GM21717 (cell line): ENCODE measurements at regions not wholly inside any gene's neighbourhood (a gene's known extent, or its start where the extent isn't known, plus 50 kb on each side); places are given as distances from the start of the nearest gene placed in this dataset.

Source experiments
- ATAC-seq: cut with Tn5 transposase; IDR thresholded peaks from one replicate; pipeline ENCODE4 v1.9.1; 2021; ENCODE audit warnings: mild to moderate bottlenecking, moderate library complexity; ENCODE audit not compliant: unreplicated experiment

DNA sequence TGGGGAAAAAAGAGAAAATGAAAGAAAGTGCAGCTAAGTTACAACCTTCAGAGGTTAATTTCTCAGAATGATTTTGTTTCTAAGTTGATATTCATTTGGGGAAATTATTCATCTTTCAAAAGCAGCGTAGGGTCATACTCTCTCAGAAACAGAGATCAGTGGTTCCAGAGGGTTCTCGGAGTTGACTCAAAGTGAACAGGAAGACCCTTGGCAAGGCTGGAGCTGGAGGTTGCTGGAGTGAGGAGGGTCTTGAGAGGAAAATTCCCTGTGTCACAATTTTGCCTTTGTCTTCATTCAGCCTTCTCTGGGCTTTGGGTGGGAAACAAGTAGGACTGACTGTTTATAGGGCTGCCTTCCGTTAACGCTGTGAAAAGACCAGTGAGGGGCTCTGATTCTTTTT is 168.2 kb downstream of the ICOS start:
- no peak for ATAC-seq

DNA sequence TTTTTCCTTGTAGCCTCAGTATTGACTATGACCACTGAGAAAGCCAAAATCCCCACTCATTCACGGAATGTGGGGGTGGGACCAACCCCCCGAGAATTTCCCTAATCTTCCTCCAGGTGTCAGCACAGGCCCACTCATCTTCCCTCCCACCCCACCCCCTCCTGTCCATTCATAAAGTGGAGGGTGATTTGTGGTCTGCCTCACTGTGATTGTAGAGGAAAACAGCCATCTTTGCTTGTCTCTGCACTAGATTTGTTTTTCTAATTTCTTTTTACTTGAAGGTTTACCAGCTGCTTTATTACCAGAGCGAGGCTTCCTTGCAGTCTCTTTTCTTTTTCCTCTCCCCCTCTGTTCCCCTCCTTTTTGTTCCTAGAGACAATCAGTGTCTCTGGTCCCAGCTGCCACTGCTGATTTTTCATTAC is 171.8 kb downstream of the ICOS start:
- peak; percentile 48 for ATAC-seq

DNA sequence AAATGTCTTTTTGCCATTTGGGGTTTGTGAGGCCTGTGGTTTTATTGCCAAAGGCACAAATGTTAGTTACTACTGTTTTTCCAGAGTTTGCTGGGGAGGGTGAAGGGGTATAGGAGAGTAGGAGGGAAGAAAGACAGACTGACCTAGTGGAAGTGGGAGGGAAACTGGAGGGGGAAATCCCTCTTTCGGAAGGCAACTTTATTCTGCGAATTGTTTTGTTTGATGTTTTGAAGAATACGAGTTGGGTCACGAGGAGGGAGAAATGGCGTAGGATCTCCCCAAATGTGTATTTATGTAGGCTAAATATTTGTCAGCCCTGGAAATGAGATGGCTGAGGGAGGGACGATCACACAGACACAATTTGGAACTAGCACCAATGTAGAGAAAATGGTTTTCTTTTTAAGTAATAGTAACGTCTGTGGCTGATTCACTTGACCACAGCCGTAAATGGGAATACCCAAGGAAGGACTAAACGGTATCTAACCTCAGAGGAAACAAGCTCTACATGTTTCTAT is 172.3 kb downstream of the ICOS start:
- no peak for ATAC-seq

DNA sequence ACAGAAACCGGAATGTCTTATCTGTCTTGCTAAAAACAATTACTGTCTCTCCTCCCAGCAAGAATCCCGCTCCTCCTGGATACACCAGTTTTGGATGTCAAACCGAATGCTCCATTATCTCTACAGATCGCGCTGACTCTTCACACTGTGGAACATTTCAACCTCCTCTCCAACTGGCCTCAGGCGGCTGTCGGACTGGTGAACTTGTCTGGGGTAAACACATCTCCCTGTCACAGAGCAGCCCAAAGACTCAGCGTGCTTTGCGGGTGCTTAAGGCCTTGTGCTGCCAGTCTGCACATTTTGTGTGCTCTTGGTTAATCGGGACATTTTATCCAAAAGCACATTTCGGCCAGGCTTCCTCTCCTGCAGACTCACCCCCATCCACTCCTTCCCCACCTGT is 173.1 kb downstream of the ICOS start:
- no peak for ATAC-seq

DNA sequence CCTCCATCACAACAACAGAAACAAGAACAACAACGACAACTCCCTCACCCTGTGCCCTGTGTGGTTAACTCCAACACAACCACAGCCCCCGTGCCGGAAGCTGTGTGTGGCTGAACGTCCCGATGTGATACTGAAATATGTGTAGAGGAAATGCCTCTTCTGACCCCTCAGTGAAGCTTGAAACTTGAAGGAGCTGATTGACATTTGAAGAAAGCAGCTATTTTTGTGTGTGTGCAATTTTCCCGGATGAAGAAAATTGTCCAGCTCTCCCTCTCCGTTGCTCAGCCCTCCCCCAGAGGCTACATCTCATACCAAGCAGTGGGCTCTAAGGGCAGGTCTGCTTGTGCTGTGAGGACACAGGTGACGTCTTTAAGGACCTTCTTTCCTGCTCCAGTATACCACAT is 173.8 kb downstream of the ICOS start:
- ATAC-seq = peak; percentile 89

DNA sequence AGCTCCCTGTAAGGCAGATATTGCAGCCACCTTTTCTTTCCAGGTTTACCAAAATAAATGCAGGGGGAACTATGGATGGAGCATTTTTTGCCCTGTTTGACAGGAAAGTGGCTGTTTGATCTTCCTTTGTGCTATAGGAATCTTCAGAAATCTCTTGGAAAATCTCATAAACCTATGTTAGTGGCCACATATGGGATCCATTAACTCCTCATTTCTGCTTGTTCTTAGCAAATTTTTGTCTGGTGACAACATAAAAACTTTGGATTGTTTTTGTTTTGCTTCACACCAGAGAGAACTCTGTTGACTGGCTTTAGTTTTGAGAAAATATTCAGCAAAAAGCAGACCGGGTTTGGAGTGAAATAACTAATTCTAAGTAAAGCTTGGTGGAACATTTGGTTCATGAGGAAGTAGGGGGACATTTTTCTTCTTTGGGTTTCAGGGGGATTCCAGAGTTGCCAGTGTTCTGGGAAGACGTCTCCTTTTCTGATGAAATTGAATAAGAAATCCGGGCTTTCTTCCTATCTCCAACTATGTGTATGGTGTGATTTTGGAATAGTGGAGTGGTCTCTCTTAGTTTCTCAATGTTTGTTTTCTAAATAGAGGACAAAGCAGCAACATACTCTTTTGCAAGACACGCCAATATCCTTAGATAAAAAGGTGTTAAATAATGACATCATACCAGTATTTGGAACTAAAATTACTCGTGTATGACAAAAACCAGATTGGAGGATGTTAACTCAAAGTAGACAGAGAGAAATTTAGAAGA is 174.4 kb downstream of the ICOS start:
- ATAC-seq = no peak

DNA sequence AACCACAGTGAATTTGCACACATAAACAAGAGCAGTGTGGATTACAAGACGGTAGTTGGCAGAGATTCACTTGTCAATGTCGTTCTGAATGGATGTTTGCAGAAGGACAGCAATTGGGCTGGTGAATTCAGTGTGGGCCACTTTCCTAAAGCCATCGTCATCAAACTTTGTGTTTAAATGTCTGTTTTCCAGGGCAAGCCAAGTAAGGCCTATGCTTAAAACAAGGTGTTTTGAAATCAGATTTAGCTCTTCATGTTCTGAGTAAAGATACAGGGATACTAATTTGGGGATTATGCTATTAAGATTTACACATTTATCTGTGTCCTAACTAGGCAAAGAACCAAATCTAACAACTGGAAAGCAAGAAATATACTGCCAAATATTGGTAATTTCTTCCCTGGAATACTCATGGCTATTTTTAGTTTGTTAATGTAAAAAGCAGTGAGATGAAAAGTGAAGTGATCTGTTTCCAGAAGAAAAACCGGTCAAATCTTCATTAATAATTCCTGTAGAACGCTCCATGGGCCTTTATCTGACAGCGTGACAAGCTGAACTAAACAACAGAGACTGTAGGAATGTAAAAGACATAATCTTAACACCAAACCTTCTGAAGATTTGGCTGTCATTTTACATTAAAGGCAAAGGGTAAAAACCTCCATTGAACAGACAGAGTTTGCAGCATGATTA is 175.7 kb downstream of the ICOS start:
- no peak for ATAC-seq

DNA sequence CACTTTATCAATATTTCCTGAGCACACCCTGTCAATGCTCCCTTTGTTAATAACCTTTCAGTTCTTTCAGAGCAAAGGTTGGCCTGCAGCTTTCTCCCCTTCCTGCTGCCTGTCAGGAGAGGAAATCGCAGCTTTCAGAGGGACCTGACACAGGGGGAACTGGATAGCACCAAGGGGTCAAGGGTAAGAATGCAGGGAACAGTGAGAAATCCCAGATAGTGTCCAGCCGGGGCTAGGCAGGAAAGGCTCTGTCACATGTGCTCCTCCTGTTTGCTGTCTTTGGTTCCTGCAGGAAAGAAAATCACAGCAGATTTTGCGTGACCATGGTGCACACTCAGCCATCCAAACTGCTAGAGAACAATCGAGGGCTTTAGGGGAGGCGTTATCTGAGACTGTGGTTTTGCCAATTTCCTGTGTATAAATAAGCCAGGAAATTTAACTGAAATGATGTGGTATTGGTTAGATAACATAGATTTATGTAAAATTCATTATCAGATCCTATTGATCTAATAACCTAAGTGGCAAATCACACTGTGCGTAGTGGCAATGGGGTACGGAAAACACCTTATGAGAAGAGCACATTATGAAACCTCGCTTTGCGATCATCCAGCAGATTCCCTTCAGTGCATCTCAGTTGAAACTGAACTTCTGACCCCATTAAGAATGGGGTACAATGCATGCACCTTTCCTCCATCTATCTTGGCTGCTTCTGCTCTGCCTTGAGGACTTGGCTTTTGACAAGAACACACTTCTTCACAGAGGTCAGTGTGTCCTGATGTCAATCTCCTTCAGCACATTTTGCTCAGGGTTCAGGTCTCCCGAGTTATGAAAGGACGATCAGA is 178.0 kb downstream of the ICOS start:
- no peak for ATAC-seq

DNA sequence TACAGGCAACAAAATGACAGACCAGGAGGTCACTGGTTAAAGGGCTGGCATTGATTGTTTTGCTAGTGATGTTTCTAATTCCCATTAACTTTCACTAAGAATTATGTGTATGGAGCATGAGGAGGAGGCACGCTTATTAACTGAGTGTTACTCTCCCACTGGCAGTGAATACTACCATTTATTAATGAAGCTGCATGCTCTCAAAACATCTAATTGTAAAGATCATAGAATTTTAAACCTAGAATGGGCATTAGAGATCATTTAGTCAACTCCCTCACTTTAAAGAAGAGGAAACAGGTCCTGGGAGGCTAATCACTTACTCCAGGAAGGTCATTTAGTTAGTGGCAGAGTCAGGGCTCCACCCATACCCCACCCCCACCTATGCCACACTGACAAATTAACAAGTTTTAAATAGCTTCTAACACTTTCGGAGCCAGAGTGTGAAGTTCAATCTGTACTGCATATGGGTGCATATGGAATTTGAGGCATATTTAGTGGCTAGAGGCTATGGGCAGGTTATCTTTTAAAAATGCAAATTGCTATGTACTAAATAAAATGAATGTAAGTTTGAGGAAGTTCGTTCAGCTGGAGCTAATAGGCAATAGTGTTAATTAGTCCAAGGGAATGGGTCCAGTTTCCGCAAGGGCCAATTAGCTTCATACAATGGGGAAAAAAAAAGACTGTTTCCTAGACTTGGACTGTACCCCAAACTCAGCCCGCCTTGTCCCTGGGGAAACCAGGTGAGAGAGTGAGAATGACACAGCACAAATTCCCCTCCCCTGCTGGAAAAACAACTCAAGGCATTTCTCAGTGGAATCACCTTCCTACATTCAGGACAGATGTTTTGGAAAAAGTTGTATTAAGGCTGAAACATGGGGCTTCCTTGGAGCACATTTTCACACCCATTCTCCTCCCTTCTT is 178.8 kb downstream of the ICOS start:
- ATAC-seq = no peak

DNA sequence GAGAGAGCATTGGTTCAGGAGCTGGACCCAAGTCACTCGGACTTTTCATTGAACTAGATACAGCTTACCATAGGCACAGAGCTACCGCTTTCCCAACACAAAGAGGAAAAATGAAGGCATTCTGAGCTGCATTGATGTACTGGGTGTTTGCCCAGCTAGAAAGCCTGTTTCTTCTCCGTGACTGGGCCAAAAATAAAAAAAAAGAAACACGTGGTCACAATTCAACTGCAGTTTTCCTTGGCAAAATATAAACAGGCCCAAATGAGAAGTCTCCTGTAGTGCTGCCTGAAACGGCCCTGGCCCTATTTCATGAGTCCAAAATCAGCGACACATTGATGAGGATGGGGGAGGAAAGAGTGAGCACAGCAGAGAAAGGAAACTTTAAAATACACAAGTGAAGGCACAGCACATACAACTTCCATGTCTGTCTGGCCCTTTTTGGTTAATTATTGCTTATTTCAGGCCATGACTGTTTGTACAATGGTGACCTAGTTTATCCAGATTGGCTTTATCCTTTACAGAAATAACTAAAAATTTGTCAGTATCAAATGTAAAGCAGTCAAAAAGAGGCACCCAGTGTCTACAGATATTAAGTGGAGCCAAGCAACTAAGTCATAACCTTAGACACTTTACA is 179.7 kb downstream of the ICOS start:
- no peak for ATAC-seq

DNA sequence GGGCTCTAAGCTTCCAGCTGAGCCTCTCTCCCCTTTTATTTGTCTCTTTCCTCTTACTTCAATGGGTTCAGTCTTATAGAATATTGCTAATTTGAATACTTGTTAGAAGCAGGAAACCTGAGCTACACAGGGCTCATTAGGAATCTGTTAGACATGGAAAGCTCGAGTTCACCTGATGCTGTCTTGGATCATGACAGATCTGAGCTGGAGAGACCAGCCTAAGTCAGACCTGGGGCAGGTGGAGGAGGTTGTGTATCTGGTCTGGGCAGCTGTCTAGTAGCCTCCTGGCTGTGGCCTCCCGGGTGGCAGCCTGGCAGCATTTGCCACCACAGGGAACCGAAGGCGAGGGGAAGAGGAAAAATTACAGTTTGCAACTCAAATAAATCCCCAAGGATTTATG is 185.9 kb downstream of the ICOS start:
- ATAC-seq = no peak

DNA sequence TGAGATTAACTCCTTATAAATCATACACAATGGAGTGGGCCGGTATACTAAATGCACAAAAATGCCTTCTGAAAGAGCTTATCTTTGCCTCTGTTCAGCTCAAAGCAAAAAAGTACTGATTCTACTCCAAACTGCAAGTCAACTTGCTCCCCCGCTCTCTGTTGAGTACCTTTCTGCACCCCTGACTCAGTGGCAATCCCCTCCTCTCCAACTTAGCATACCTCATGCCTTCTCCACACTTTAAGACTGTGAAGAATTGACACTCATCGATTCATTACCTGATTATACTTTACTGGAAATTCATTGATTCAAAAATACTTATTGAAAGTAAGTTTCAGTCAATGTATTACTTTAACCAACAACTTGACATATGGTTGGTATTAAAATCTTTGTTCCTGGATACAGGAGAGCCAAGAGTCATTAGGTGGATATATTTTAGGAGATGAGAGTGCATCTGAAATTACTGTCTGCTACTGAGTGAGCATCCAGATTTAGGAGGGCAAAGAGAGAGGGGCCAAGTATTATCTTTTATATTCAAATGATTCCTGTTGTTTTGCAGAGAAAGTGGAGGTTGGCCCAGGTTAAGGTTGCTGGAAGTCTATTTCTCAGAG is 187.7 kb downstream of the ICOS start:
- no peak for ATAC-seq

DNA sequence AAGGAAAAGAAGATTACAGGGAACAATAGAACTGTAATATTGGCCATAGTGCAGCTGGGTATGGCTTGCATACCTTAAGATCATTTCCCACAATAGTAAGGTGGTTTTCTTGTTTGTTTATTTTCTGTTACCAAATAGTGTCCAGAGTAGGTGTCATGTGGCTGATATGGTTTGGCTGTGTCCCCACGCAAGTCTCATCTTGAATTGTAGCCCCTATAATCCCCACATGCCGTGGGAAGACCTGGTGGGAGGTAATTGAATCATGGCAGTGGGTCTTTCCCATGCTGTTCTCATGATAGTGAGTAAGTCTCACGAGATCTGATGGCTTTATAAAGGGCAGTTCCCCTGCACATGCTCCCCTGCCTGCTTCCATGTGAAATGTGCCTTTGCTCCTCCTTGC is 190.1 kb downstream of the ICOS start:
- ATAC-seq = no peak

DNA sequence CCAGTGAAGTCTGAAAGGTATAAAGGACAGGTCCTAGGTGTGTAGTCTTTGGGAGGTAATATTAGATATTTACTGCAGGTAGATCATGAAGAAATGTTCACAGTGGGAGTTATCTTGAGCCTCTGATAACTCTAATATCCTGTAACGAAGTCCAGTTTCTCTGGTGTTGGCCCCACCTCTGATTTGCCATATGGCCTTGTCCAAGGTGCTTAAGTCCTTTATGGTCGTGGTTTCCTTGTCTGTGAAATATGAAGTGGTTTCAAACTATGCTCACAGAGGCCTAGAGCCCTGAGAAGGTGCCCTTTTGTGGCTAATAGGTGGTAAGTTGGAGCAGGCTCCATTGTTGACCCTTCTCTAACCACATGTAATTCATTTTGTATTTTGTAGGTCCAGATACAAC is 190.7 kb downstream of the ICOS start:
- ATAC-seq = no peak

DNA sequence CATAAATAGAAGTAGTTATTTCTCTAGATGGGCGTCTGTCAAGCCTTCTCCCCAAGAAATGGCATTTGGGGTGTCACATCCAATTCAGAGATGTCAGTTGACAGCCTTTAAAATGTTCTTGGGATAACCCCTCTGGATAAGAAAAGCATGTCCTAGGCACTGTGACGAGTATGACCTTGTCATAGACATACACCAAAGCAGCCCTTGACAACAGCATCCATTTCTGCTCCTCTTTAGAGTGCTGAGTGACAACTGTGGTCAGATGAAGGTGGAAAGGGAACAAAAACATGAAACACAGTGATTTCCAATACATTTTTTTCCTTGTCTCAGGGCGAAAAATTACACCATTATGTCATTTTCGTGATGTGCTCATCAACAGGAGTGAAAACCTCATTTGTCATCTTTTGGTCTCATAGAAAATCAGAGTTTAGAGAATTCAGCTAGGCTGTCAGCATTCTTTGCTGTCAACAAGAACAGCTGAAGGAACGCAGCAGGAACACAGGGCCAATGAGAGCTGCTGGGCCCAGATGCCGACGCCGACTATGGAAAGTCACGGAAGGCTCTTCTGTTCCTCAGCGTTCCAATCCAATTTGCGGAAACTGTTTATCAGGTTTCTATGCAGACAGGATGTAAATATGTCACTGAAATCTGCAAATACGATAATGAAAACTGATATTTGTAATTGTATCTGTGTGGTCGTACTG is 193.2 kb downstream of the ICOS start:
- no peak for ATAC-seq

DNA sequence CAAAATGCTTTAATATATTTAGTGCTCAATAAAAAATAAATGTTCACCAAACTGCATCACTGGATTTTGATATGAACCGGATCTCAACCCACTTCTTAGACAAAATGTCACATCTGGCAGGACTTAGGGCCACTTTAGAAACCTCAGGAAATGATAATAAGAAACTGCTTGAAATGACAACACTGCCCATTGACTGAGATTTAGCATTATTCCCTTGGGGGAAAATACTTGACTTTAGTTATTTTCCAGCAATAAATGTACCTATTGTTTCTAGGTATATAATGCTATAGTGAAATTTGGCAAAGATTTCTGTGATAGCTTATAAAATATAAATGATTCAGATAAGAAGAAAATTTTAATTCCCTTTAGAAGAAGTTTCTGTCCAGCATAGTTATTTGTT is 195.1 kb downstream of the ICOS start:
- ATAC-seq = no peak

DNA sequence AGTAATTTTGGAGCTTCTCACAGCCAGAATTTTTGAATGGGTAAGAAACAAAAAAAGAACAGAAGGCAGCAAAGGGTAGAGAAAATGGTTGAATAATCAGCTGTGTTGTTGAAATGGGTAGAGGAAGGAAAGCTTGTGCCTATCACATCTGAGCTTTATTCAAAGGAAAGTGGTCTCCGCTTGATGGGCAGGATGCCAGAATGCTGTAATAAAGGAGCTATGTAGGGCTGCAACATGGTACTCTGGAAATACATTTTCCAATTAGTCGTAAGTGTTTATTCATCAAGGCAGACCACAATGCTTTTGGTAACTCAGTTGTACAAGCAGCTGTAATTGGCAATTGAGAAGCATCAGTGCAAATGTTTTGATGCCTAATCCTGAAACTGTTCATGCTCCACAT is 196.9 kb downstream of the ICOS start:
- ATAC-seq = no peak

DNA sequence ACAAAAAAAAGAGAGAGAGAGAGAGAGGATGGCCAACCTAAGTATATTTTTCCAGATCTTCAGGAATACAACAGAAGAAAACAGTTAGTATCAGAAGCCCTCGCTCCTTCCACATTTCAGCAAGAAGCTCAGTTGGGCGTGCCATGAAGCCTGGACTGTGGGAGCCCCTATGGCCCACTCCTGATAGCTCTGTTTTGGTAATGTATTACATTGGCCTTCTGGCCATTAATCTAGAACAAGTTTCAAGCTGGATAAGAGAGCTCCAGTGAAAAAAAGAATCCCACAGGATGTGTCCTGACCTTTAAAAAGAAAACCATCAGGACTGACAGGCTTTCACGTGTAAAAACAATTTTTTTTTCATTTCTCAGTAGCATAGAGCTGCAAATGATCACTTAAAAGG is 197.9 kb downstream of the ICOS start:
- no peak for ATAC-seq

DNA sequence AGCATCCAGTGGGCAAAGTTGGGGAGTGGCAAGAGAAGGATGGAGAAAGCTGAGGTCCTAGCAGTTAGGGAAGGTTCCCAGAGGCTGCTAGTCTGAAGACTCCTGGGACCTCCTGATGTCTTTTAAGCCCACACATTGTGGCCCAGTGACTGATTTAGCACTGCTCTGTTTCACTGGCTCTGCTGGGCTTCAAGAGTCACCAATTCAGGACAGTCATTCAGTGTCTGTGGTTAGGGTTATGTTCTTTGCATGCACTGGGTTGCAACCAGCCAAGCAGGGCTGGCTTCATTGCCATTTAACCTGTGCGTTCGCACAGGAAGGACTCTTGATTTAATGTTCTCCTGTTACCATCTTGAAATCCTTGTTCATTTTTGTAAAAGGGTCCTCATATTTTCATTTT is 199.2 kb downstream of the ICOS start:
- ATAC-seq = no peak
